A549 (cell line): ENCODE measurements at regions not wholly inside any gene's neighbourhood (a gene's known extent, or its start where the extent isn't known, plus 50 kb on each side); places are given as distances from the start of the nearest gene placed in this dataset.

ENCODE experiments used
- ATAC-seq, 2 experiments: fragments of 200-7000 bp in 1 of 2; fragments of >200 bp in 1 of 2; cut with Nextera tagmentation in 1 of 2; cut with Tn5 transposase in 1 of 2; 3 replicates each; pipeline versions ENCODE4 v1.8.0 to v1.9.1; 2018 to 2020; ENCODE audit warnings: mild to moderate bottlenecking in 1 of 2, moderate library complexity in 1 of 2
- CTCF ChIA-PET: fragments of 300-600 bp; sonication (Branson Sonifier 250); formaldehyde crosslinking; extraction: SDS; loops from one replicate; lab custom pipeline; 2021; ENCODE audit warnings: antibody characterized with exemption, inconsistent platforms; lab: Yijun Ruan, JAX
- POLR2A ChIA-PET: fragments of 350-600 bp; formaldehyde crosslinking; extraction: SDS; loops from one replicate; lab custom pipeline; 2021; ENCODE audit warnings: antibody characterized with exemption, inconsistent platforms; lab: Yijun Ruan, JAX
- DNase-seq, 2 experiments: peaks; one replicate each; pipeline versions ENCODE4 v3.0.0 to v3.0.0-alpha.2; 2011 to 2016; ENCODE audit warnings: low read depth in 1 of 2, low spot score in 1 of 2
- FAIRE-seq: peaks from 2 replicates; lab custom pipeline; 2011; peaks lifted over from hg19 to GRCh38; lab: Jason Lieb, UNC
- H3K27ac ChIP-seq, 2 experiments: fragments of >200 bp; sonication (Bioruptor Twin); formaldehyde crosslinking; 3 replicates each; pipeline ENCODE4 v1.5.1; 2016 to 2017
- H3K4me1 ChIP-seq: fragments of >200 bp; sonication (Bioruptor Twin); formaldehyde crosslinking; 3 replicates; pipeline ENCODE4 v1.6.1; 2016
- H3K4me2 ChIP-seq: fragments of >200 bp; sonication (Bioruptor Twin); formaldehyde crosslinking; 3 replicates; pipeline ENCODE4 v1.6.1; 2016
- H3K4me3 ChIP-seq: fragments of >200 bp; sonication (Bioruptor Twin); formaldehyde crosslinking; 3 replicates; pipeline ENCODE4 v1.5.1; 2016
- H3K9me3 ChIP-seq: fragments of >200 bp; sonication (Bioruptor Twin); formaldehyde crosslinking; 3 replicates; pipeline ENCODE4 v1.6.1; 2016
- ATOH8 ChIP-seq: fragments of 250-450 bp; sonication (Bioruptor Pico); IDR thresholded peaks from 2 replicates; pipeline ENCODE4 v1.5.0; 2020; ENCODE audit warnings: low read depth, mild to moderate bottlenecking, moderate library complexity
- BHLHE40 ChIP-seq: IDR thresholded peaks from 2 replicates; pipeline ENCODE4 v1.6.1; 2012; ENCODE audit warnings: low read depth, low read length, inconsistent platforms
- CEBPB ChIP-seq, 2 experiments: fragments of >200 bp in 1 of 2; sonication (Bioruptor Twin) in 1 of 2; formaldehyde crosslinking in 1 of 2; IDR thresholded peaks; 2 replicates each; pipeline ENCODE4 v1.6.1; 2012 to 2016
- CHD2 ChIP-seq: fragments of 150-350 bp; IDR thresholded peaks from 2 replicates; pipeline ENCODE4 v1.6.1; 2014; ENCODE audit warnings: low read length; ENCODE audit not compliant: partially characterized antibody
- EHMT2 ChIP-seq: fragments of 200-600 bp; sonication (generic); IDR thresholded peaks from 2 replicates; pipeline ENCODE4 v1.6.1; 2016; ENCODE audit warnings: antibody characterized with exemption, low read depth, mild to moderate bottlenecking, moderate library complexity
- HMGXB4 ChIP-seq: fragments of 250-450 bp; sonication (Bioruptor Pico); IDR thresholded peaks from 2 replicates; pipeline ENCODE4 v1.5.0; 2021; ENCODE audit warnings: mild to moderate bottlenecking, moderate library complexity, borderline replicate concordance
- JUNB ChIP-seq: fragments of >200 bp; sonication (Bioruptor Twin); formaldehyde crosslinking; IDR thresholded peaks from 2 replicates; pipeline ENCODE4 v1.6.1; 2016
- MAFK ChIP-seq: fragments of 450-650 bp; IDR thresholded peaks from 2 replicates; pipeline ENCODE4 v1.6.1; 2014; ENCODE audit not compliant: partially characterized antibody
- MAX ChIP-seq: IDR thresholded peaks from 2 replicates; pipeline ENCODE4 v1.6.1; 2012
- MYC ChIP-seq: IDR thresholded peaks from 2 replicates; pipeline ENCODE4 v1.6.1; 2012; ENCODE audit warnings: mild to moderate bottlenecking, inconsistent platforms, low read length, improper control_type of control experiment, borderline replicate concordance
- NFE2L2 ChIP-seq: fragments of 150-350 bp; conservative IDR thresholded peaks from 2 replicates; pipeline ENCODE4 v1.6.1; 2014; ENCODE audit warnings: low read length
- RNF2 ChIP-seq: fragments of 200-600 bp; sonication (generic); IDR thresholded peaks from 2 replicates; pipeline ENCODE4 v1.6.1; 2016; ENCODE audit warnings: low read depth, mild to moderate bottlenecking, antibody characterized with exemption, moderate library complexity, borderline replicate concordance
- SMC3 ChIP-seq: fragments of >200 bp; sonication (Bioruptor Twin); formaldehyde crosslinking; IDR thresholded peaks from 3 replicates; pipeline ENCODE4 v1.6.1; 2018; ENCODE audit warnings: inconsistent platforms
- ZC3H11A ChIP-seq: fragments of 450-650 bp; IDR thresholded peaks from 2 replicates; pipeline ENCODE4 v1.6.1; 2014; ENCODE audit warnings: antibody characterized with exemption, mild to moderate bottlenecking
- ZFP36 ChIP-seq: fragments of 450-650 bp; IDR thresholded peaks from 2 replicates; pipeline ENCODE4 v1.6.1; 2014; ENCODE audit warnings: borderline replicate concordance; ENCODE audit not compliant: partially characterized antibody
- ZNF302 ChIP-seq: fragments of 250-450 bp; sonication (Bioruptor Pico); IDR thresholded peaks from 2 replicates; pipeline ENCODE4 v1.9.0; 2021; ENCODE audit warnings: inconsistent platforms, mild to moderate bottlenecking, moderate library complexity
- WGBS: methylation state at CpG from one replicate; pipeline ENCODE4 v1.1.6; 2017; ENCODE audit errors: missing lambda C conversion rate; 5-methylcytosine and 5-hydroxymethylcytosine counted together
- TF ChIP-seq, protein P1 (sequence below): fragments of >200 bp; sonication (Bioruptor Twin); formaldehyde crosslinking; IDR thresholded peaks from 3 replicates; pipeline ENCODE4 v1.5.1; 2016
- TF ChIP-seq, protein P2 (sequence below): fragments of 150-350 bp; IDR thresholded peaks from 2 replicates; pipeline ENCODE4 v1.6.1; 2014; ENCODE audit warnings: low read depth, mild to moderate bottlenecking, low read length

GRCh38 chr2:54396107-54396506 is 60.0 kb upstream of the SPTBN1 start (continued):
- TF ChIP-seq HMGXB4 (no peak), ATOH8 (CRISPR knock-in tag) (no peak), ZFP36 (no peak)
- TF ChIP-seq, all 56 proteins: peak for 0

- H3K27ac ChIP-seq: no peak overlapping the region
- TF ChIP-seq MAFK (peak; percentile 57), ZNF302 (no peak)
- TF ChIP-seq, protein P1, sequence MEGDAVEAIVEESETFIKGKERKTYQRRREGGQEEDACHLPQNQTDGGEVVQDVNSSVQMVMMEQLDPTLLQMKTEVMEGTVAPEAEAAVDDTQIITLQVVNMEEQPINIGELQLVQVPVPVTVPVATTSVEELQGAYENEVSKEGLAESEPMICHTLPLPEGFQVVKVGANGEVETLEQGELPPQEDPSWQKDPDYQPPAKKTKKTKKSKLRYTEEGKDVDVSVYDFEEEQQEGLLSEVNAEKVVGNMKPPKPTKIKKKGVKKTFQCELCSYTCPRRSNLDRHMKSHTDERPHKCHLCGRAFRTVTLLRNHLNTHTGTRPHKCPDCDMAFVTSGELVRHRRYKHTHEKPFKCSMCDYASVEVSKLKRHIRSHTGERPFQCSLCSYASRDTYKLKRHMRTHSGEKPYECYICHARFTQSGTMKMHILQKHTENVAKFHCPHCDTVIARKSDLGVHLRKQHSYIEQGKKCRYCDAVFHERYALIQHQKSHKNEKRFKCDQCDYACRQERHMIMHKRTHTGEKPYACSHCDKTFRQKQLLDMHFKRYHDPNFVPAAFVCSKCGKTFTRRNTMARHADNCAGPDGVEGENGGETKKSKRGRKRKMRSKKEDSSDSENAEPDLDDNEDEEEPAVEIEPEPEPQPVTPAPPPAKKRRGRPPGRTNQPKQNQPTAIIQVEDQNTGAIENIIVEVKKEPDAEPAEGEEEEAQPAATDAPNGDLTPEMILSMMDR: no peak
- TF ChIP-seq, all 56 proteins: peak for 1
- Histone ChIP-seq H3K9me3 (no peaks in the 10 kb centered on the region), H3K4me2 (no peak overlapping the region), H3K4me3 (no peak overlapping the region), H3K4me1 (no peaks in the 10 kb centered on the region)
- ChIA-PET CTCF (interaction anchor here (1.4 kb wide), 1 partner anchor 19 kb away, joined by 3 read pairs; no protein-coding TSS in a partner anchor), POLR2A (no interaction called here)
- WGBS: 88% methylated on average over 6 of the region's 6 CpGs
- FAIRE-seq: no peak
- ATAC-seq: no peak
- no peak for DNase-seq
Observed at GRCh38 chr2:54396798-54397197, 59.3 kb upstream of the SPTBN1 start.

- TF ChIP-seq NFE2L2 (no peak), MAX (no peak), EHMT2 (no peak), CHD2 (no peak), SMC3 (no peak), ZC3H11A (no peak), ZNF302 (no peak), MYC (no peak), BHLHE40 (no peak), CEBPB (IDR thresholded peaks at IDR 0.05) (no peak), RNF2 (no peak), JUNB (no peak)
- TF ChIP-seq, protein P2, sequence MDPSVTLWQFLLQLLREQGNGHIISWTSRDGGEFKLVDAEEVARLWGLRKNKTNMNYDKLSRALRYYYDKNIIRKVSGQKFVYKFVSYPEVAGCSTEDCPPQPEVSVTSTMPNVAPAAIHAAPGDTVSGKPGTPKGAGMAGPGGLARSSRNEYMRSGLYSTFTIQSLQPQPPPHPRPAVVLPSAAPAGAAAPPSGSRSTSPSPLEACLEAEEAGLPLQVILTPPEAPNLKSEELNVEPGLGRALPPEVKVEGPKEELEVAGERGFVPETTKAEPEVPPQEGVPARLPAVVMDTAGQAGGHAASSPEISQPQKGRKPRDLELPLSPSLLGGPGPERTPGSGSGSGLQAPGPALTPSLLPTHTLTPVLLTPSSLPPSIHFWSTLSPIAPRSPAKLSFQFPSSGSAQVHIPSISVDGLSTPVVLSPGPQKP: no peak
- TF ChIP-seq, protein P1: no peak
- ChIA-PET POLR2A (no interaction called here), CTCF (interaction anchor here (1.1 to 1.4 kb wide), 2 partner anchors 20 to 27 kb away, joined by 3 read pairs; no protein-coding TSS in a partner anchor)
- DNase-seq (no peak), ATAC-seq (no peak), FAIRE-seq (no peak)
- no peaks in the 10 kb centered on the region for H3K9me3 ChIP-seq
- H3K27ac ChIP-seq: no peak overlapping the region
- no peak overlapping the region for H3K4me3 ChIP-seq
- H3K4me1 ChIP-seq: no peaks in the 10 kb centered on the region
- WGBS: 16% methylated on average over 2 of the region's 2 CpGs
- no peak overlapping the region for H3K4me2 ChIP-seq
Observed at GRCh38 chr2:54397426-54397825, 58.7 kb upstream of the SPTBN1 start.
